ENCODE measurements at regions not wholly inside any gene's neighbourhood (a gene's known extent, or its start where the extent isn't known, plus 50 kb on each side); places are given as distances from the start of the nearest gene placed in this dataset.

GRCh38 chr5:15124871-15125568 lies 253.4 kb upstream of the ANKH start:
- peaks cover 0 to 3% (median 0%) of the 10 kb centered on the region in 4 donors for H3K9me3 ChIP-seq
- WGBS, 2 donors: 62% methylated on average over 2 of the region's 2 CpGs
- no peaks in the 10 kb centered on the region for H3K27me3 ChIP-seq
- no peak for DNase-seq
- intact Hi-C loops (cut with DNase I): no loop called here
- H3K4me3 ChIP-seq: no peak overlapping the region
- no peak overlapping the region for H3K27ac ChIP-seq
- TF ChIP-seq, protein P1, sequence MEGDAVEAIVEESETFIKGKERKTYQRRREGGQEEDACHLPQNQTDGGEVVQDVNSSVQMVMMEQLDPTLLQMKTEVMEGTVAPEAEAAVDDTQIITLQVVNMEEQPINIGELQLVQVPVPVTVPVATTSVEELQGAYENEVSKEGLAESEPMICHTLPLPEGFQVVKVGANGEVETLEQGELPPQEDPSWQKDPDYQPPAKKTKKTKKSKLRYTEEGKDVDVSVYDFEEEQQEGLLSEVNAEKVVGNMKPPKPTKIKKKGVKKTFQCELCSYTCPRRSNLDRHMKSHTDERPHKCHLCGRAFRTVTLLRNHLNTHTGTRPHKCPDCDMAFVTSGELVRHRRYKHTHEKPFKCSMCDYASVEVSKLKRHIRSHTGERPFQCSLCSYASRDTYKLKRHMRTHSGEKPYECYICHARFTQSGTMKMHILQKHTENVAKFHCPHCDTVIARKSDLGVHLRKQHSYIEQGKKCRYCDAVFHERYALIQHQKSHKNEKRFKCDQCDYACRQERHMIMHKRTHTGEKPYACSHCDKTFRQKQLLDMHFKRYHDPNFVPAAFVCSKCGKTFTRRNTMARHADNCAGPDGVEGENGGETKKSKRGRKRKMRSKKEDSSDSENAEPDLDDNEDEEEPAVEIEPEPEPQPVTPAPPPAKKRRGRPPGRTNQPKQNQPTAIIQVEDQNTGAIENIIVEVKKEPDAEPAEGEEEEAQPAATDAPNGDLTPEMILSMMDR (IDR thresholded peaks at IDR 0.05): no peak
- TF ChIP-seq POLR2AphosphoS5 (IDR thresholded peaks at IDR 0.05) (no peak), POLR2A (IDR thresholded peaks at IDR 0.05) (no peak), EP300 (IDR thresholded peaks at IDR 0.05) (no peak)
- no peaks in the 10 kb centered on the region for H3K36me3 ChIP-seq
- no peaks in the 10 kb centered on the region for H3K4me1 ChIP-seq

GRCh38 chr5:15124461-15124860 lies 252.9 kb upstream of the ANKH start:
- intact Hi-C loops (cut with DNase I): no loop called here
- WGBS, 2 donors: 59 to 73% methylated on average over 3 of the region's 3 CpGs
- no peak overlapping the region for H3K4me3 ChIP-seq
- TF ChIP-seq POLR2AphosphoS5 (IDR thresholded peaks at IDR 0.05) (no peak), EP300 (IDR thresholded peaks at IDR 0.05) (no peak), POLR2A (IDR thresholded peaks at IDR 0.05) (no peak)
- TF ChIP-seq, protein P1 (IDR thresholded peaks at IDR 0.05): no peak
- H3K9me3 ChIP-seq: peaks cover 0 to 3% (median 0%) of the 10 kb centered on the region in 4 donors
- no peak overlapping the region for H3K27ac ChIP-seq
- no peaks in the 10 kb centered on the region for H3K36me3 ChIP-seq
- H3K4me1 ChIP-seq: no peaks in the 10 kb centered on the region
- DNase-seq: no peak
- no peaks in the 10 kb centered on the region for H3K27me3 ChIP-seq

GRCh38 chr5:15117688-15118087 lies 246.1 kb upstream of the ANKH start:
- H3K9me3 ChIP-seq: no peaks in the 10 kb centered on the region
- H3K36me3 ChIP-seq: no peaks in the 10 kb centered on the region
- intact Hi-C loops (cut with DNase I): no loop called here
- no peak for DNase-seq
- 21 to 49% methylated on average over 5 of the region's 5 CpGs for WGBS, 2 donors
- TF ChIP-seq, protein P1 (IDR thresholded peaks at IDR 0.05): no peak
- no peak for TF ChIP-seq POLR2A (IDR thresholded peaks at IDR 0.05)
- no peak for TF ChIP-seq EP300 (IDR thresholded peaks at IDR 0.05)
- TF ChIP-seq POLR2AphosphoS5 (IDR thresholded peaks at IDR 0.05): no peak
- no peaks in the 10 kb centered on the region for H3K4me1 ChIP-seq
- H3K4me3 ChIP-seq: no peak overlapping the region
- no peaks in the 10 kb centered on the region for H3K27me3 ChIP-seq
- no peak overlapping the region for H3K27ac ChIP-seq

DNA sequence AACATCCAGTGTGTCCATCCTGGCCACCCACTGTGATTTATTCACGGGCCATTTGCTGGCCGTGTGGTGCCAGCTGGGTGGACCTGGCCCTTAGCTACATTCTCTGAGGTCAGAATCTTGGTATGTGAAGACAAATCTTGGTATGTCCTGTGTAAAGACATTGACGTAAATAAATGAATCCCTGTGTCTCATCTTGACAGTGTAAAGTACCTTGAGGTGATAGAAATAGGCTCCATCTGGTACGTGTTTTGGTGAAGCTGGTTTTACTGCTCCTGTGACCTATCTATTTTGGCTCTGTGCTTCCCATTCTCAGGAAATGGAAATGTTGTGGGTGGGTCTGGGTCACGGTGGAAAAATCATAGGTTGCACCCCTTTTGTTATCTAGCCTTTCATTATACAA lies 245.4 kb upstream of the ANKH start:
- TF ChIP-seq, protein P1 (IDR thresholded peaks at IDR 0.05): no peak
- peak in 1 of 4 donors; percentile 19 for TF ChIP-seq POLR2AphosphoS5 (IDR thresholded peaks at IDR 0.05)
- H3K27ac ChIP-seq: no peak overlapping the region
- no peak overlapping the region for H3K4me3 ChIP-seq
- no peak for DNase-seq
- H3K9me3 ChIP-seq: no peaks in the 10 kb centered on the region
- H3K27me3 ChIP-seq: no peaks in the 10 kb centered on the region
- intact Hi-C loops (cut with DNase I): no loop called here
- H3K4me1 ChIP-seq: no peaks in the 10 kb centered on the region
- H3K36me3 ChIP-seq: no peaks in the 10 kb centered on the region
- WGBS, 2 donors: 40 to 56% methylated on average over 5 of the region's 5 CpGs

All from sigmoid colon (tissue), 6 donors.